HEK293 (cell line): ENCODE measurements at regions not wholly inside any gene's neighbourhood (a gene's known extent, or its start where the extent isn't known, plus 50 kb on each side); places are given as distances from the start of the nearest gene placed in this dataset.

Experiments
- OVOL3 ChIP-seq: fragments of 450-650 bp; formaldehyde crosslinking; IDR thresholded peaks from 2 replicates; pipeline ENCODE4 v1.5.1; 2016; ENCODE audit warnings: missing biosample characterization, missing genetic modification characterization
- SP2 ChIP-seq: fragments of 450-650 bp; formaldehyde crosslinking; IDR thresholded peaks from 2 replicates; pipeline ENCODE4 v1.5.1; 2016; ENCODE audit warnings: missing biosample characterization, missing genetic modification characterization
- ZNF114 ChIP-seq: fragments of 450-650 bp; formaldehyde crosslinking; IDR thresholded peaks from 2 replicates; pipeline ENCODE4 v1.5.0; 2017; ENCODE audit warnings: missing biosample characterization, missing genetic modification characterization
- ZNF274 ChIP-seq, 2 experiments: fragments of 200-500 bp in 1 of 2; fragments of 450-650 bp in 1 of 2; sonication (Bioruptor generic) in 1 of 2; formaldehyde crosslinking in 1 of 2; IDR thresholded peaks; 2 replicates each; pipeline versions ENCODE4 v1.5.1 to v1.6.1; 2014 to 2016; ENCODE audit warnings: borderline replicate concordance in 1 of 2, inconsistent platforms in 1 of 2, low read length in 1 of 2, missing biosample characterization in 1 of 2, missing genetic modification characterization in 1 of 2
- TF ChIP-seq, protein P1 (sequence below): fragments of 450-650 bp; formaldehyde crosslinking; IDR thresholded peaks from 2 replicates; pipeline ENCODE4 v1.5.1; 2016; ENCODE audit warnings: missing biosample characterization, missing genetic modification characterization
- TF ChIP-seq, protein P2 (sequence below): fragments of 450-650 bp; IDR thresholded peaks from 2 replicates; pipeline ENCODE4 v1.5.1; 2018; ENCODE audit warnings: missing biosample characterization, mild to moderate bottlenecking, missing genetic modification characterization

- TF ChIP-seq, protein P1, sequence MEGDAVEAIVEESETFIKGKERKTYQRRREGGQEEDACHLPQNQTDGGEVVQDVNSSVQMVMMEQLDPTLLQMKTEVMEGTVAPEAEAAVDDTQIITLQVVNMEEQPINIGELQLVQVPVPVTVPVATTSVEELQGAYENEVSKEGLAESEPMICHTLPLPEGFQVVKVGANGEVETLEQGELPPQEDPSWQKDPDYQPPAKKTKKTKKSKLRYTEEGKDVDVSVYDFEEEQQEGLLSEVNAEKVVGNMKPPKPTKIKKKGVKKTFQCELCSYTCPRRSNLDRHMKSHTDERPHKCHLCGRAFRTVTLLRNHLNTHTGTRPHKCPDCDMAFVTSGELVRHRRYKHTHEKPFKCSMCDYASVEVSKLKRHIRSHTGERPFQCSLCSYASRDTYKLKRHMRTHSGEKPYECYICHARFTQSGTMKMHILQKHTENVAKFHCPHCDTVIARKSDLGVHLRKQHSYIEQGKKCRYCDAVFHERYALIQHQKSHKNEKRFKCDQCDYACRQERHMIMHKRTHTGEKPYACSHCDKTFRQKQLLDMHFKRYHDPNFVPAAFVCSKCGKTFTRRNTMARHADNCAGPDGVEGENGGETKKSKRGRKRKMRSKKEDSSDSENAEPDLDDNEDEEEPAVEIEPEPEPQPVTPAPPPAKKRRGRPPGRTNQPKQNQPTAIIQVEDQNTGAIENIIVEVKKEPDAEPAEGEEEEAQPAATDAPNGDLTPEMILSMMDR (tag by site-specific recombination), result no peak
- TF ChIP-seq ZNF274 (IDR thresholded peaks at IDR 0.05; ENCODE audit: low read length) (no peak), ZNF274 (tag by site-specific recombination; IDR thresholded peaks at IDR 0.05; ENCODE audit: borderline replicate concordance) (no peak), SP2 (tag by site-specific recombination) (no peak), OVOL3 (no peak), ZNF114 (tag by site-specific recombination) (no peak)
- TF ChIP-seq, protein P2, sequence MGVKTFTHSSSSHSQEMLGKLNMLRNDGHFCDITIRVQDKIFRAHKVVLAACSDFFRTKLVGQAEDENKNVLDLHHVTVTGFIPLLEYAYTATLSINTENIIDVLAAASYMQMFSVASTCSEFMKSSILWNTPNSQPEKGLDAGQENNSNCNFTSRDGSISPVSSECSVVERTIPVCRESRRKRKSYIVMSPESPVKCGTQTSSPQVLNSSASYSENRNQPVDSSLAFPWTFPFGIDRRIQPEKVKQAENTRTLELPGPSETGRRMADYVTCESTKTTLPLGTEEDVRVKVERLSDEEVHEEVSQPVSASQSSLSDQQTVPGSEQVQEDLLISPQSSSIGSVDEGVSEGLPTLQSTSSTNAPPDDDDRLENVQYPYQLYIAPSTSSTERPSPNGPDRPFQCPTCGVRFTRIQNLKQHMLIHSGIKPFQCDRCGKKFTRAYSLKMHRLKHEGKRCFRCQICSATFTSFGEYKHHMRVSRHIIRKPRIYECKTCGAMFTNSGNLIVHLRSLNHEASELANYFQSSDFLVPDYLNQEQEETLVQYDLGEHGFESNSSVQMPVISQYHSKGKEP (tag by site-specific recombination), result no peak
These were observed 329.8 kb upstream of the PKN2 start for GRCh38 chr1:88354256-88354655.
